Activated CD4-positive, alpha-beta T cell treated with anti-CD3 and anti-CD28 coated beads, Interleukin-2, amount 10 ng/mL, durations not matched to agents 24 days and 14 days (primary cell): ENCODE measurements at regions not wholly inside any gene's neighbourhood (a gene's known extent, or its start where the extent isn't known, plus 50 kb on each side); places are given as distances from the start of the nearest gene placed in this dataset.
A peak's percentile ranks its signal among the peaks of the same experiment; 100 is the strongest.

ENCODE experiments used
- DNase-seq: peaks from one replicate; pipeline ENCODE4 v3.0.0; 2022
- H3K27ac Mint-ChIP-seq: one replicate; pipeline ENCODE4 v1.8.0; 2022; ENCODE audit warnings: mild to moderate bottlenecking, mixed read lengths
- H3K27me3 Mint-ChIP-seq: one replicate; pipeline ENCODE4 v1.8.0; 2022; ENCODE audit warnings: mixed read lengths
- H3K36me3 Mint-ChIP-seq: one replicate; pipeline ENCODE4 v1.8.0; 2022; ENCODE audit warnings: low read depth, mild to moderate bottlenecking, mixed read lengths
- H3K4me1 Mint-ChIP-seq: one replicate; pipeline ENCODE4 v1.8.0; 2021; ENCODE audit warnings: mixed read lengths
- H3K4me3 Mint-ChIP-seq: one replicate; pipeline ENCODE4 v1.8.0; 2022; ENCODE audit warnings: mild to moderate bottlenecking, moderate library complexity, mixed read lengths
- H3K9me3 Mint-ChIP-seq: one replicate; pipeline ENCODE4 v1.8.0; 2021; ENCODE audit warnings: mixed read lengths
- intact Hi-C: fragments of 100-400 bp; cut with micrococcal nuclease; formaldehyde crosslinking; loops from one replicate; pipeline ENCODE4 v1.15.1; 2023

GRCh38 chr1:9447215-9447960 lies 91.9 kb upstream of the SLC25A33 start:
- no peaks in the 10 kb centered on the region for H3K4me1 Mint-ChIP-seq
- no peak overlapping the region for H3K4me3 Mint-ChIP-seq
- no peak overlapping the region for H3K27ac Mint-ChIP-seq
- no peak for DNase-seq
- H3K36me3 Mint-ChIP-seq: no peaks in the 10 kb centered on the region
- intact Hi-C loops: no loop called here
- H3K9me3 Mint-ChIP-seq: no peaks in the 10 kb centered on the region
- peaks cover 12% of the 10 kb centered on the region for H3K27me3 Mint-ChIP-seq

GRCh38 chr1:9448132-9449109 lies 90.8 kb upstream of the SLC25A33 start:
- DNase-seq: no peak
- no peak overlapping the region for H3K27ac Mint-ChIP-seq

DNA sequence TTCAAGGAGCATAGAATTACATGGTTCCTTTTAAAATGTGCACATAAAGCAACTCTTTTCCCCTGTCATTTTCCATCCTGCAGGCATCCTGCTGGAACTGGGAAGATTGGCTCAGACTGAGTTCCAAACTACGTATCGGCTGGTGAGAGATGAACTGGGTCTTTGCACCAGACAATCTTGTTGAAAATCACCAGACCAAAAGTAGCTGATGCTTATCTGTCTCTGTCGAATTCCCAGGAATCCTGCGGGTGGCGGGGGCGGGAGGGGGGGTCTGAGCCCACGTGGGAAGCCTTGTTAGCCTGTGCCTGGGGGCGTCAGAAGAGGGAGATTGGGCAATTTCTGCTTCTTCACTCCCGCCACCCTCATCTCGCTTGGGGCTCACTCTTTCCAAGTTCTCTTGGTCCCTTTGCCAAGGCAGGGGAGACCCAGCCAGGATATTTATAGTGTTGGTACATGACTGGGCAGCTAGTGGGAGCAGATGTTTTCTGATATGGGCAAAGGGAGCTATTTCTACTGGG lies 90.1 kb upstream of the SLC25A33 start:
- Mint-ChIP-seq H3K4me3 (no peak overlapping the region), H3K27me3 (peaks cover 8% of the 10 kb centered on the region), H3K4me1 (no peaks in the 10 kb centered on the region), H3K27ac (no peak overlapping the region), H3K36me3 (no peaks in the 10 kb centered on the region), H3K9me3 (no peaks in the 10 kb centered on the region)
- no peak for DNase-seq
- intact Hi-C loops: no loop called here

More at GRCh38 chr1:9448132-9449109, 90.8 kb upstream of the SLC25A33 start:
- H3K9me3 Mint-ChIP-seq: no peaks in the 10 kb centered on the region
- no peaks in the 10 kb centered on the region for H3K36me3 Mint-ChIP-seq
- no peaks in the 10 kb centered on the region for H3K4me1 Mint-ChIP-seq
- peaks cover 4% of the 10 kb centered on the region for H3K27me3 Mint-ChIP-seq
- H3K4me3 Mint-ChIP-seq: no peak overlapping the region
- intact Hi-C loops: no loop called here

GRCh38 chr1:9449976-9450696 lies 89.1 kb upstream of the SLC25A33 start:
- no peaks in the 10 kb centered on the region for H3K4me1 Mint-ChIP-seq
- intact Hi-C loops: no loop called here
- no peaks in the 10 kb centered on the region for H3K36me3 Mint-ChIP-seq
- no peak for DNase-seq
- H3K4me3 Mint-ChIP-seq: no peak overlapping the region
- H3K27ac Mint-ChIP-seq: no peak overlapping the region
- peaks cover 9% of the 10 kb centered on the region for H3K27me3 Mint-ChIP-seq
- no peaks in the 10 kb centered on the region for H3K9me3 Mint-ChIP-seq

DNA sequence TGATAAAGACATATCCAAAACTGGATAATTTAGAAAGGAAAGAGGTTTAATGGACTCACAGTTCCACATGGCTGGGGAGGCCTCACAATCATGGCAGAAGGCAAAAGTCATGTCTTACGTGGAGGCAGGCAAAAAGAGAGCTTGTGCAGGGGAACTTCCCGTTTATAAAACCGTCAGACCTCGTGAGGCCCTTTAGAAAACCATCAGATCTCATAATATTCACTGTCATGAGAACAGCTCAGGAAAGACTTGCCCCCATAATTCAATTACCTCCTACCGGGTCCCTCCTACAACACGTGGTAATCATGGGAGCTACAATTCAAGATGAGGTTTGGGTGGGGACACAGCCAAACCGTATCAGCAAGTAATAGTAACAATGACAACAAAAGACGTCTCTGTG lies 88.2 kb upstream of the SLC25A33 start:
- no peaks in the 10 kb centered on the region for H3K36me3 Mint-ChIP-seq

DNA sequence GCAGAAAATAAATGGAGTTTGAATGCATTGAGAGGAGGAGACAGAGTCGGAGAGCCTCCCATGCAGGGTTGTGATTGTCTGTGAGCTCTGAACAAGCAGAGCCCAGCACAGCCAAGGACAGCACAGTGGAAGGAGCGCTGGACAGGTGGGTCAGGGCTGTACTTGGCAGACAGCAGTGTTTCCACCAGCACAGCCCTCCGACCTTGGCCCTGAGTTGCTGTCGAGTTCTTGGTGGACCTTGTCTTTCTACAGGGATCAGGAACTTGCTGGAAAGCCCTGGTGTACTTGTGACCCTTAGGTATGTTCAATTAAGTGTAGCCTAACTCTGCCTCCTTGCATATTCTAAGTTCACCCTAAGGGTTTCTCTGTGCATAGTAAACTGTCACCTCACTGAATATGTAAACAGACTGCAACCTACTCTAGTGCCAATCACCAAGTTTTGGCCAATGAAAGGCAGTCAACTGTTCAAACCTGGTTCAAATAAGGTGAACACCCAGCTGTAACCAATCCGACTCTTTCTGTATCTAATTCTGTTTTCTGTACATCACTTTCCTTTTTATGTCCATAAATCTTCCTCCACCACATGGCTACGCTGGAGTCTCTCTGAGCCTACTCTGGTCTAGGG lies 86.6 kb upstream of the SLC25A33 start:
- intact Hi-C loops: no loop called here
- H3K36me3 Mint-ChIP-seq: no peaks in the 10 kb centered on the region
- no peak for DNase-seq

More for the DNA sequence above, 88.2 kb upstream of the SLC25A33 start:
- Mint-ChIP-seq H3K27me3 (peaks cover 9% of the 10 kb centered on the region), H3K27ac (no peak overlapping the region), H3K4me3 (no peak overlapping the region), H3K4me1 (no peaks in the 10 kb centered on the region), H3K9me3 (no peaks in the 10 kb centered on the region)
- intact Hi-C loops: no loop called here
- no peak for DNase-seq

DNA sequence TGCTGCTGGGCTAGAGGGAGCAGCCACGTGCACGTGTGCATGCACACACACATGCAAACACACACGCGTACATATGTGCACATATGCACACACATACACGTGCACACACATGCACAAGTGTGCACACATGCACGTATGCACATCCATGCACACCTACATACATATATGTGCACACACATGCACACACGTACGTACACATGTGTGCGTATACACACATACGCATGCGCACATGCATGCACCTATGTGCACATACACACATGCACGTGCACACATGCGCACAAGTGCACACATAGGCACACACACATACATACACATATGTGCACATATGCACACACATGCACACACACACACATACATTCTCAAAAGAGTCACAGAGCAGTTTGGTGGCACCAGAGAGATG lies 85.9 kb upstream of the SLC25A33 start:
- Mint-ChIP-seq H3K4me1 (no peaks in the 10 kb centered on the region), H3K27me3 (peaks cover 11% of the 10 kb centered on the region), H3K27ac (no peak overlapping the region), H3K4me3 (no peak overlapping the region), H3K36me3 (no peaks in the 10 kb centered on the region), H3K9me3 (no peaks in the 10 kb centered on the region)
- no peak for DNase-seq
- intact Hi-C loops: no loop called here

More for the DNA sequence above, 86.6 kb upstream of the SLC25A33 start:
- Mint-ChIP-seq H3K9me3 (no peaks in the 10 kb centered on the region), H3K27ac (no peak overlapping the region), H3K4me3 (no peak overlapping the region), H3K27me3 (peaks cover 9% of the 10 kb centered on the region), H3K4me1 (no peaks in the 10 kb centered on the region)

- Mint-ChIP-seq H3K27ac (no peak overlapping the region), H3K4me3 (no peak overlapping the region), H3K4me1 (no peaks in the 10 kb centered on the region), H3K9me3 (no peaks in the 10 kb centered on the region), H3K36me3 (no peaks in the 10 kb centered on the region), H3K27me3 (peaks cover 11% of the 10 kb centered on the region)
- no peak for DNase-seq
- intact Hi-C loops: no loop called here
Observed at GRCh38 chr1:9453779-9454418, 85.4 kb upstream of the SLC25A33 start.

- Mint-ChIP-seq H3K27ac (no peak overlapping the region), H3K27me3 (peaks cover 12% of the 10 kb centered on the region), H3K9me3 (no peaks in the 10 kb centered on the region), H3K36me3 (no peaks in the 10 kb centered on the region), H3K4me1 (no peaks in the 10 kb centered on the region), H3K4me3 (no peak overlapping the region)
- intact Hi-C loops: loop anchor here (1.0 kb wide), 2 partner anchors 165 to 187 kb away; no protein-coding TSS in a partner anchor
- DNase-seq: no peak
Observed at GRCh38 chr1:9454494-9455066, 84.7 kb upstream of the SLC25A33 start.

DNA sequence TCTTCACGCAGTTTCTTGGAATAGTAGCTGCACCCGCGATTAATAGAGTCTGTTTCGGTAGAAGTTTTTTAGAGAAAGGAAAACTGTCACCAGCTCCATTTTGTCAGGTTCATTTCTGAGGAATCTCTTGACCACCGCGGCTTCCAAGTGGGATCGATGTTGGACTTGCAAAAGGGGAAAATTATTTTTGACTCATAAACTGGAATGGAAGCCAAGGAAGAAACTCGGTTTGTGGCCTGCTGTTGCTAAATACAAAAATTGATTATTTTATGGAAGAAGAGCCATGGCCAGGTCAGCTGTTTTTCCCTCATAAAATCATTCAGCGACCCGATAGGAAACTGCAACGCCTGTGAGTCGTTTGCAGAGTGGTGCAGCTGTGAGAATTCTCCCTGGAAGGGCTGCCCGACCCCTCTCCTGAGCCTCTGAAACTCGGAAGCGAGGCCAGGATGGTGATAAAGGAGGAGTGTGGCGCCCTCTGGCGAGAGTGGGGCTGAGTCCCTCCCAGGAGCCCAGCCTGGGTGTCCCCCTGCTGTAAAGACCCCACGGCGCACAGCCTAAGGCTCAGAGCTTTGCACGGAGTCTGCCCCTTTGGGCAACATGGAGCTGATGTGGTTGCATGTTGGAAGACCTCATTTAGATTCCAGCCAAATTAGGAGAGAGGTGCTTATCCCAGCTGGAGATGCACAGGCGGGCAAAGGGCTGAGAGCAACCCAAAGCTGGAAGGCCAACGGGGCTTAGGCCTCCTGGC lies 83.6 kb upstream of the SLC25A33 start:
- peak; percentile 89 for DNase-seq
- Mint-ChIP-seq H3K27ac (no peak overlapping the region), H3K4me3 (no peak overlapping the region), H3K27me3 (peaks cover 16% of the 10 kb centered on the region), H3K4me1 (no peaks in the 10 kb centered on the region), H3K36me3 (no peaks in the 10 kb centered on the region), H3K9me3 (no peaks in the 10 kb centered on the region)
- intact Hi-C loops: loop anchor here (1.0 kb wide), 2 partner anchors 166 to 188 kb away; no protein-coding TSS in a partner anchor

- peaks cover 16% of the 10 kb centered on the region for H3K27me3 Mint-ChIP-seq
- no peak for DNase-seq
- no peaks in the 10 kb centered on the region for H3K9me3 Mint-ChIP-seq
- no peaks in the 10 kb centered on the region for H3K36me3 Mint-ChIP-seq
- H3K27ac Mint-ChIP-seq: no peak overlapping the region
- no peak overlapping the region for H3K4me3 Mint-ChIP-seq
- H3K4me1 Mint-ChIP-seq: no peaks in the 10 kb centered on the region
- intact Hi-C loops: no loop called here
Observed at GRCh38 chr1:9456833-9457232, 82.4 kb upstream of the SLC25A33 start.

- peaks cover 14% of the 10 kb centered on the region for H3K27me3 Mint-ChIP-seq
- intact Hi-C loops: no loop called here
- no peak for DNase-seq
- H3K9me3 Mint-ChIP-seq: no peaks in the 10 kb centered on the region
- H3K27ac Mint-ChIP-seq: no peak overlapping the region
- H3K36me3 Mint-ChIP-seq: no peaks in the 10 kb centered on the region
- H3K4me3 Mint-ChIP-seq: no peak overlapping the region
- H3K4me1 Mint-ChIP-seq: no peaks in the 10 kb centered on the region
Observed at GRCh38 chr1:9459816-9460407, 79.4 kb upstream of the SLC25A33 start.
